GM23338 (cell line): ENCODE measurements at regions not wholly inside any gene's neighbourhood (a gene's known extent, or its start where the extent isn't known, plus 50 kb on each side); places are given as distances from the start of the nearest gene placed in this dataset.

Experiments used
- CREB1 ChIP-seq: fragments of 250-450 bp; sonication (Bioruptor Pico); IDR thresholded peaks from 2 replicates; pipeline ENCODE4 v1.5.0; 2020; ENCODE audit warnings: low read depth, mild to moderate bottlenecking, moderate library complexity
- EZH2 ChIP-seq: fragments of 200-600 bp; sonication (generic); IDR thresholded peaks from one replicate; pipeline ENCODE4 v1.8.0; 2017; ENCODE audit warnings: antibody characterized with exemption, mild to moderate bottlenecking, low read depth; ENCODE audit not compliant: unreplicated experiment
- EZH2phosphoT487 ChIP-seq: fragments of 200-600 bp; sonication (generic); IDR thresholded peaks from one replicate; pipeline ENCODE4 v1.8.1; 2018; ENCODE audit warnings: antibody characterized with exemption; ENCODE audit not compliant: unreplicated experiment
- JUNB ChIP-seq: IDR thresholded peaks from one replicate; pipeline ENCODE4 v1.6.1; 2016; ENCODE audit warnings: antibody characterized with exemption; ENCODE audit not compliant: unreplicated experiment
- POLR2AphosphoS5 ChIP-seq: IDR thresholded peaks from 2 replicates; pipeline ENCODE4 v1.6.1; 2016; ENCODE audit warnings: antibody characterized with exemption, low read depth
- STAT1 ChIP-seq: IDR thresholded peaks from one replicate; pipeline ENCODE4 v1.6.1; 2016; ENCODE audit warnings: antibody characterized with exemption; ENCODE audit not compliant: unreplicated experiment
- TF ChIP-seq, protein P1 (sequence below), 2 experiments: fragments of 200-600 bp in 1 of 2; sonication (generic) in 1 of 2; conservative IDR thresholded peaks; 2 replicates each; pipeline versions ENCODE4 v1.5.1 to v1.6.1; 2016 to 2017; ENCODE audit warnings: antibody characterized with exemption in 2 of 2, low read depth in 2 of 2, mild to moderate bottlenecking in 2 of 2, moderate library complexity in 1 of 2
- TF ChIP-seq, protein P2 (sequence below): IDR thresholded peaks from 2 replicates; pipeline ENCODE4 v1.6.1; 2016; ENCODE audit warnings: antibody characterized with exemption
- TF ChIP-seq, protein P3 (sequence below): IDR thresholded peaks from one replicate; pipeline ENCODE4 v1.6.1; 2018; ENCODE audit warnings: antibody characterized with exemption; ENCODE audit not compliant: unreplicated experiment

DNA sequence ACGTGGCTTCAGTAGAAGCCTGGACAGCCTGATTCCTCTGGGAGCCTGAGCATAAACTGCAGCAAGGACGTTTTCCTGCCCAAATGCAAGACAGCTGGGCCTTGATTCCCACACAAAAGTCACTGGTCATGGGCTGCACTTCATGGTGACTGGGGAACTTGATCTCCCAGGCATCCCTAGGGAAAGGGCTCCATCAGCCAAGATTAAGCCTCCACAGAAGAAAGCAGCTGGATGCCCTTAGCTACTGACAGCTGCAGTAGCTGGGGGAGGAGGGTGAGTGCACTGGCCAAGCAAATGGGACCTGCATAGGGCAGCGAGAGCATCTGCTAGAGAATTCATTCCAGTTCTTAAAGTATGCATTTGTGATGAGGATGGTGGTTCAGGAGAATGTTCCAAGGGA is 267.4 kb upstream of the ISX start:
- TF ChIP-seq, protein P1, sequence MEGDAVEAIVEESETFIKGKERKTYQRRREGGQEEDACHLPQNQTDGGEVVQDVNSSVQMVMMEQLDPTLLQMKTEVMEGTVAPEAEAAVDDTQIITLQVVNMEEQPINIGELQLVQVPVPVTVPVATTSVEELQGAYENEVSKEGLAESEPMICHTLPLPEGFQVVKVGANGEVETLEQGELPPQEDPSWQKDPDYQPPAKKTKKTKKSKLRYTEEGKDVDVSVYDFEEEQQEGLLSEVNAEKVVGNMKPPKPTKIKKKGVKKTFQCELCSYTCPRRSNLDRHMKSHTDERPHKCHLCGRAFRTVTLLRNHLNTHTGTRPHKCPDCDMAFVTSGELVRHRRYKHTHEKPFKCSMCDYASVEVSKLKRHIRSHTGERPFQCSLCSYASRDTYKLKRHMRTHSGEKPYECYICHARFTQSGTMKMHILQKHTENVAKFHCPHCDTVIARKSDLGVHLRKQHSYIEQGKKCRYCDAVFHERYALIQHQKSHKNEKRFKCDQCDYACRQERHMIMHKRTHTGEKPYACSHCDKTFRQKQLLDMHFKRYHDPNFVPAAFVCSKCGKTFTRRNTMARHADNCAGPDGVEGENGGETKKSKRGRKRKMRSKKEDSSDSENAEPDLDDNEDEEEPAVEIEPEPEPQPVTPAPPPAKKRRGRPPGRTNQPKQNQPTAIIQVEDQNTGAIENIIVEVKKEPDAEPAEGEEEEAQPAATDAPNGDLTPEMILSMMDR (conservative IDR thresholded peaks at IDR 0.05; ENCODE audit: low read depth in 2 of 2), result no peak
- TF ChIP-seq EZH2 (no peak), CREB1 (CRISPR knock-in tag) (no peak), POLR2AphosphoS5 (no peak), EZH2phosphoT487 (no peak), STAT1 (no peak), JUNB (no peak)
- TF ChIP-seq, protein P2, sequence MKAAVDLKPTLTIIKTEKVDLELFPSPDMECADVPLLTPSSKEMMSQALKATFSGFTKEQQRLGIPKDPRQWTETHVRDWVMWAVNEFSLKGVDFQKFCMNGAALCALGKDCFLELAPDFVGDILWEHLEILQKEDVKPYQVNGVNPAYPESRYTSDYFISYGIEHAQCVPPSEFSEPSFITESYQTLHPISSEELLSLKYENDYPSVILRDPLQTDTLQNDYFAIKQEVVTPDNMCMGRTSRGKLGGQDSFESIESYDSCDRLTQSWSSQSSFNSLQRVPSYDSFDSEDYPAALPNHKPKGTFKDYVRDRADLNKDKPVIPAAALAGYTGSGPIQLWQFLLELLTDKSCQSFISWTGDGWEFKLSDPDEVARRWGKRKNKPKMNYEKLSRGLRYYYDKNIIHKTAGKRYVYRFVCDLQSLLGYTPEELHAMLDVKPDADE, result no peak
- TF ChIP-seq, protein P3, sequence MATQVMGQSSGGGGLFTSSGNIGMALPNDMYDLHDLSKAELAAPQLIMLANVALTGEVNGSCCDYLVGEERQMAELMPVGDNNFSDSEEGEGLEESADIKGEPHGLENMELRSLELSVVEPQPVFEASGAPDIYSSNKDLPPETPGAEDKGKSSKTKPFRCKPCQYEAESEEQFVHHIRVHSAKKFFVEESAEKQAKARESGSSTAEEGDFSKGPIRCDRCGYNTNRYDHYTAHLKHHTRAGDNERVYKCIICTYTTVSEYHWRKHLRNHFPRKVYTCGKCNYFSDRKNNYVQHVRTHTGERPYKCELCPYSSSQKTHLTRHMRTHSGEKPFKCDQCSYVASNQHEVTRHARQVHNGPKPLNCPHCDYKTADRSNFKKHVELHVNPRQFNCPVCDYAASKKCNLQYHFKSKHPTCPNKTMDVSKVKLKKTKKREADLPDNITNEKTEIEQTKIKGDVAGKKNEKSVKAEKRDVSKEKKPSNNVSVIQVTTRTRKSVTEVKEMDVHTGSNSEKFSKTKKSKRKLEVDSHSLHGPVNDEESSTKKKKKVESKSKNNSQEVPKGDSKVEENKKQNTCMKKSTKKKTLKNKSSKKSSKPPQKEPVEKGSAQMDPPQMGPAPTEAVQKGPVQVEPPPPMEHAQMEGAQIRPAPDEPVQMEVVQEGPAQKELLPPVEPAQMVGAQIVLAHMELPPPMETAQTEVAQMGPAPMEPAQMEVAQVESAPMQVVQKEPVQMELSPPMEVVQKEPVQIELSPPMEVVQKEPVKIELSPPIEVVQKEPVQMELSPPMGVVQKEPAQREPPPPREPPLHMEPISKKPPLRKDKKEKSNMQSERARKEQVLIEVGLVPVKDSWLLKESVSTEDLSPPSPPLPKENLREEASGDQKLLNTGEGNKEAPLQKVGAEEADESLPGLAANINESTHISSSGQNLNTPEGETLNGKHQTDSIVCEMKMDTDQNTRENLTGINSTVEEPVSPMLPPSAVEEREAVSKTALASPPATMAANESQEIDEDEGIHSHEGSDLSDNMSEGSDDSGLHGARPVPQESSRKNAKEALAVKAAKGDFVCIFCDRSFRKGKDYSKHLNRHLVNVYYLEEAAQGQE, result no peak
